Mesodermal cell (in vitro differentiated cells): ENCODE measurements at regions not wholly inside any gene's neighbourhood (a gene's known extent, or its start where the extent isn't known, plus 50 kb on each side); places are given as distances from the start of the nearest gene placed in this dataset.

Experiments
- H3K27ac ChIP-seq: 2 replicates; pipeline ENCODE4 v1.7.0; 2013; ENCODE audit warnings: mild to moderate bottlenecking, low read depth, low read length, moderate library complexity; ENCODE audit not compliant: severe bottlenecking
- H3K36me3 ChIP-seq: 2 replicates; pipeline ENCODE4 v1.7.1; 2013; ENCODE audit warnings: mild to moderate bottlenecking, low read length, moderate library complexity; ENCODE audit not compliant: control insufficient read depth, insufficient read depth
- H3K4me1 ChIP-seq: one replicate; pipeline ENCODE4 v1.7.1; 2013; ENCODE audit warnings: mild to moderate bottlenecking, low read length; ENCODE audit not compliant: insufficient read depth, control insufficient read depth, poor library complexity, severe bottlenecking
- H3K4me3 ChIP-seq: 2 replicates; pipeline ENCODE4 v1.7.0; 2013; ENCODE audit warnings: low read length, control low read depth, mild to moderate bottlenecking; ENCODE audit not compliant: insufficient read depth, poor library complexity, severe bottlenecking; ENCODE audit errors: extremely low read depth
- H3K9me3 ChIP-seq: 2 replicates; pipeline ENCODE4 v1.7.1; 2013; ENCODE audit warnings: mild to moderate bottlenecking, low read length, moderate library complexity; ENCODE audit not compliant: control insufficient read depth
- WGBS, 2 experiments: methylation state at CpG; one replicate each; pipeline ENCODE4 v1.1.5; 2013; ENCODE audit warnings: missing lambda C conversion rate in 2 of 2; ENCODE audit not compliant: insufficient coverage in 2 of 2; 5-methylcytosine and 5-hydroxymethylcytosine counted together

- 20 to 61% methylated on average over 1 to 3 of the region's 3 CpGs for WGBS, 2 experiments
- Histone ChIP-seq H3K4me1 (no peaks in the 10 kb centered on the region), H3K36me3 (no peaks in the 10 kb centered on the region), H3K4me3 (no peak overlapping the region), H3K27ac (peak overlapping the region; percentile 54), H3K9me3 (no peaks in the 10 kb centered on the region)
These were observed 323.7 kb upstream of the ANKRD30A start for GRCh38 chr10:36801660-36802059.

GRCh38 chr10:36794981-36795380 lies 330.4 kb upstream of the ANKRD30A start:
- H3K27ac ChIP-seq: no peak overlapping the region
- whole genome bisulfite sequencing, 2 experiments: 88% methylated on average over 2 of the region's 3 CpGs; no CpG with 5 or more reads in 1 of the 2 experiments
- H3K4me1 ChIP-seq: no peaks in the 10 kb centered on the region
- no peaks in the 10 kb centered on the region for H3K9me3 ChIP-seq
- no peaks in the 10 kb centered on the region for H3K36me3 ChIP-seq
- no peak overlapping the region for H3K4me3 ChIP-seq

DNA sequence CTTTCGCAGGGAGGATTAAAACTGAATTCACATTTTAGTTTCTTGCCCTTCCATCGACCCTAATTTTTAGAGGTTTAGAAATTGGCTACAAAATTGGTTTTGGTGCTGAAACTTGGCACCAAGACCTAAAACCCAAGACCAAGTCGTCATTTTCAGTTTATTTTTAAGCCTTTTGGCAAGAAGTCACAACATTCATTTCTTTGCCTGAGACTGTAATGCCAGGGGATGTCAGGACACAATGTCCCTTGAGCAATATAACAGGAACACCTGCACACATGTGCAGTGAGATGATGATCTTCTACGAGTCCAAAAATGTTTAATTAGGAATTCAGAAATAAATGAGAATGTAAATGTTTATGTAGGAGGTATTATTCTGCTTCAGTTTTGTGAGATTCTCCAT lies 335.4 kb upstream of the ANKRD30A start:
- H3K36me3 ChIP-seq: no peaks in the 10 kb centered on the region
- WGBS, 2 experiments: 100% methylated on average over 1 to 2 of the region's 4 CpGs
- no peaks in the 10 kb centered on the region for H3K4me1 ChIP-seq
- no peaks in the 10 kb centered on the region for H3K9me3 ChIP-seq
- H3K27ac ChIP-seq: no peak overlapping the region
- H3K4me3 ChIP-seq: no peak overlapping the region

DNA sequence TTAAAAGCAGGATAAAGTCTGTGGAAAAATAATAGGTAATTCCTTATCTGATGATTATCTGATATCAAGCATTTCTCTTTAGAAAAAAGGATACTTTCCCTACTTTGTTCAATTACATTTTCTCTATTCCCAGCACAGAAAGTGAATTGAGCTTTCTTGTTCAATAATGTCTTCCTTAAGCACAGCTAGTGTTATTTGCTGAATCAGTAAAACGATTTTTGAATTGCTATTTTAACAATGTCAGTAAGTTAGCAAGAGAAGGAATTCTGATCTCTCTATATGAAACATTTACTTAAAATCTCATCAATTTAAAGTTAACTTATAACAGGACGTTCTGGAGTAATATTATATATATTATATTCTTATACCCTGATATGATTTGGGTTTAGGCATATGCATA lies 337.2 kb upstream of the ANKRD30A start:
- Histone ChIP-seq H3K4me1 (no peaks in the 10 kb centered on the region), H3K9me3 (no peaks in the 10 kb centered on the region), H3K36me3 (no peaks in the 10 kb centered on the region), H3K27ac (no peak overlapping the region), H3K4me3 (no peak overlapping the region)
- no CpG with 5 or more reads among the region's 2 CpGs for WGBS, 2 experiments

DNA sequence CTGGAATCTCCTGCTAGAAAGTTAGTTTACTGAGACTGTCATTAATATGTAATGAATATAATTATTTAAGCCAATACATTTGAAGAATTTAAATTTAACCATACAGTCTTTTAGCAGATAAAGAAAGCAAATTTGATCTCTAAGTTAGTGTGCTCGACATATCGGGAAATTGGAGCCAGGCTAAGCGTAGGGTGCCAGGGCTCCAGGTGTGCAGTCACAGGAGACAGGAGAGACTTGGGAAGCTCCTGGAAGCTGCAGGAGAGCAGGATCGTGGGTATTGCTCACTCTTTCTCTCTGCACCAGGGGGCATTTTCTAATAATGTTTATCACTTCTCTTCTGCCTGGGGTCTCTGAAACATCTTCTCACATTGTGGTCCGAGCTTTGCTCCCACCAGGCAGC lies 342.0 kb upstream of the ANKRD30A start:
- Histone ChIP-seq H3K4me1 (peaks cover 6% of the 10 kb centered on the region), H3K27ac (no peak overlapping the region), H3K9me3 (no peaks in the 10 kb centered on the region), H3K4me3 (no peak overlapping the region), H3K36me3 (no peaks in the 10 kb centered on the region)
- WGBS, 2 experiments: 91 to 97% methylated on average over 5 of the region's 5 CpGs

DNA sequence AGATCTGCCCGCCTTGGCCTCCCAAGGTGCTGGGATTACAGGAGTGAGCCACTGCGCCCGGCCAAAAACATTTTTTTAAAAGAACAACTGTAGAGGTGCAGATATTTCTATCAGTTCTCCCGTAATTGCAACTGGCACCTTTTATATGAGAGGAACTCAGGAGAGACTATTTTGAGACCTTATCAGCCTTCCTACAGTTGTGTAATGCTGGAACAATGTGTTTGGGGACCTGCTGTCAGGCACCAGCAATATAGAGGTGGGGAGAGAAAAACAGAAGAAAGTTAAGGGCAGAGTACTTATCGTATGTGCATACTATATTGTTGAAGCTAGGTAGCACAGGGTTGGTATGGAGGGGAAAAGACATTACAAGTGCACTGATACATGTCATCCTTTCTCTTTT lies 343.8 kb upstream of the ANKRD30A start:
- peaks cover 9% of the 10 kb centered on the region for H3K4me1 ChIP-seq
- no peak overlapping the region for H3K4me3 ChIP-seq
- H3K36me3 ChIP-seq: no peaks in the 10 kb centered on the region
- no peak overlapping the region for H3K27ac ChIP-seq
- H3K9me3 ChIP-seq: no peaks in the 10 kb centered on the region
- WGBS, 2 experiments: 90 to 92% methylated on average over 2 to 4 of the region's 5 CpGs

- peaks cover 9% of the 10 kb centered on the region for H3K4me1 ChIP-seq
- 60 to 97% methylated on average over 1 to 3 of the region's 6 CpGs for whole genome bisulfite sequencing, 2 experiments
These were observed 345.2 kb upstream of the ANKRD30A start for GRCh38 chr10:36780158-36780557.

GRCh38 chr10:36779238-36779846 lies 346.1 kb upstream of the ANKRD30A start:
- H3K27ac ChIP-seq: no peak overlapping the region
- H3K9me3 ChIP-seq: no peaks in the 10 kb centered on the region
- H3K36me3 ChIP-seq: no peaks in the 10 kb centered on the region
- no peak overlapping the region for H3K4me3 ChIP-seq
- no CpG with 5 or more reads among the region's 2 CpGs for WGBS, 2 experiments
- peaks cover 9% of the 10 kb centered on the region for H3K4me1 ChIP-seq

More at GRCh38 chr10:36780158-36780557, 345.2 kb upstream of the ANKRD30A start:
- Histone ChIP-seq H3K27ac (no peak overlapping the region), H3K4me3 (no peak overlapping the region), H3K36me3 (no peaks in the 10 kb centered on the region), H3K9me3 (no peaks in the 10 kb centered on the region)

DNA sequence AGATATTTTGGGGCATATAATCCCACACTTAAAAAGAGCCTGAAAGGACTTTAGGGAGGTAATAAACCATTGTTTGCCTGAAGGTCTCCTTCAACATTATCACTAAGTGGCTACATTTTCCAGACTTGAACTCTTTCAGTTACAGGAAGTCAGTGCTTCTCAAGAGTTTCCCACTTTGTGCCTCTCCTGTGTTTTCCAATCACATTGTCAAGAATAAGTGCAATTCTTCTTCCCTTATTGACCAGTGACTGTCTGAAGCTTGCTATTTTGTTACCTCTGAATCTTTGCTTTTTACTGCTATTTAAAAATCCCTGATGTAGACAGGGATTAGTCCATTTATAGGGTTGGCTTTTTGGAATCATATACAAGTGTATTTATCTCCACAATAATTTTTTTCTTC lies 346.7 kb upstream of the ANKRD30A start:
- H3K4me3 ChIP-seq: no peak overlapping the region
- no peak overlapping the region for H3K27ac ChIP-seq
- no peaks in the 10 kb centered on the region for H3K9me3 ChIP-seq

GRCh38 chr10:36773652-36774051 lies 351.7 kb upstream of the ANKRD30A start:
- no CpG with 5 or more reads among the region's 2 CpGs for WGBS, 2 experiments
- no peaks in the 10 kb centered on the region for H3K9me3 ChIP-seq

More for the DNA sequence above, 346.7 kb upstream of the ANKRD30A start:
- Histone ChIP-seq H3K4me1 (peaks cover 9% of the 10 kb centered on the region), H3K36me3 (no peaks in the 10 kb centered on the region)

GRCh38 chr10:36771725-36772124 lies 353.7 kb upstream of the ANKRD30A start:
- no peaks in the 10 kb centered on the region for H3K36me3 ChIP-seq
- no peak overlapping the region for H3K27ac ChIP-seq
- WGBS, 2 experiments: no CpG with 5 or more reads among the region's 1 CpG
- no peak overlapping the region for H3K4me3 ChIP-seq
- no peaks in the 10 kb centered on the region for H3K9me3 ChIP-seq
- H3K4me1 ChIP-seq: no peaks in the 10 kb centered on the region

More at GRCh38 chr10:36773652-36774051, 351.7 kb upstream of the ANKRD30A start:
- peaks cover 5% of the 10 kb centered on the region for H3K4me1 ChIP-seq
- no peak overlapping the region for H3K4me3 ChIP-seq
- H3K27ac ChIP-seq: no peak overlapping the region
- H3K36me3 ChIP-seq: no peaks in the 10 kb centered on the region
